HEK293 (cell line): ENCODE measurements at regions not wholly inside any gene's neighbourhood (a gene's known extent, or its start where the extent isn't known, plus 50 kb on each side); places are given as distances from the start of the nearest gene placed in this dataset.

Source experiments
- CTCF ChIA-PET: fragments of 350-600 bp; formaldehyde crosslinking; extraction: SDS; loops from one replicate; lab custom pipeline; 2021; ENCODE audit warnings: antibody characterized with exemption; lab: Yijun Ruan, JAX
- POLR2A ChIA-PET: fragments of 300-600 bp; formaldehyde crosslinking; extraction: SDS; loops from one replicate; lab custom pipeline; 2020; ENCODE audit warnings: antibody characterized with exemption, inconsistent platforms; lab: Yijun Ruan, JAX
- H3K27ac ChIP-seq: fragments of 200-500 bp; sonication (Bioruptor generic); 2 replicates; pipeline ENCODE4 v1.5.1; 2014; ENCODE audit warnings: low read depth, low read length, control low read depth, inconsistent platforms; ENCODE audit errors: extremely low read depth
- H3K36me3 ChIP-seq, 2 experiments: fragments of 200-500 bp in 1 of 2; sonication (Bioruptor generic) in 1 of 2; 1 replicate in 1 of 2; 2 replicates in 1 of 2; pipeline ENCODE4 v1.5.1; 2014 to 2017; ENCODE audit warnings: inconsistent platforms in 2 of 2, low read length in 2 of 2; ENCODE audit not compliant: control insufficient read depth in 2 of 2, insufficient read depth in 1 of 2
- H3K4me1 ChIP-seq: fragments of 200-500 bp; sonication (Bioruptor generic); 2 replicates; pipeline ENCODE4 v1.5.1; 2014; ENCODE audit warnings: mild to moderate bottlenecking, low read length, inconsistent platforms; ENCODE audit not compliant: control insufficient read depth, insufficient read depth
- H3K4me3 ChIP-seq: 2 replicates; pipeline ENCODE4 v1.5.1; 2011; ENCODE audit warnings: low read depth, mild to moderate bottlenecking, control low read depth, low read length, moderate library complexity
- H3K9me3 ChIP-seq: fragments of 200-500 bp; sonication (Bioruptor generic); 2 replicates; pipeline ENCODE4 v1.5.1; 2014; ENCODE audit warnings: low read depth, low read length, inconsistent platforms; ENCODE audit not compliant: control insufficient read depth, insufficient read depth
- BCL11A ChIP-seq: fragments of 450-650 bp; formaldehyde crosslinking; IDR thresholded peaks from 2 replicates; pipeline ENCODE4 v1.5.1; 2016; ENCODE audit warnings: low read depth, missing biosample characterization, missing genetic modification characterization
- MYNN ChIP-seq: fragments of 450-650 bp; formaldehyde crosslinking; IDR thresholded peaks from 2 replicates; pipeline ENCODE4 v1.5.1; 2016; ENCODE audit warnings: missing biosample characterization, missing genetic modification characterization, borderline replicate concordance
- PRDM10 ChIP-seq: fragments of 450-650 bp; formaldehyde crosslinking; IDR thresholded peaks from 2 replicates; pipeline ENCODE4 v1.5.1; 2016; ENCODE audit warnings: missing biosample characterization, missing genetic modification characterization
- REPIN1 ChIP-seq: fragments of 450-650 bp; formaldehyde crosslinking; IDR thresholded peaks from 2 replicates; pipeline ENCODE4 v1.5.1; 2017; ENCODE audit warnings: missing biosample characterization, missing genetic modification characterization, low read depth
- SCRT1 ChIP-seq: fragments of 450-650 bp; formaldehyde crosslinking; IDR thresholded peaks from 2 replicates; pipeline ENCODE4 v1.5.1; 2016; ENCODE audit warnings: missing biosample characterization, missing genetic modification characterization, borderline replicate concordance
- TRIM28 ChIP-seq: IDR thresholded peaks from 2 replicates; pipeline ENCODE4 v1.6.1; 2011; ENCODE audit warnings: low read length, control low read depth, borderline replicate concordance
- ZBTB10 ChIP-seq: fragments of 450-650 bp; formaldehyde crosslinking; IDR thresholded peaks from 2 replicates; pipeline ENCODE4 v1.5.1; 2016; ENCODE audit warnings: missing biosample characterization, missing genetic modification characterization
- ZBTB48 ChIP-seq: fragments of 450-650 bp; formaldehyde crosslinking; IDR thresholded peaks from 2 replicates; pipeline ENCODE4 v1.5.1; 2016; ENCODE audit warnings: missing biosample characterization, missing genetic modification characterization
- ZBTB8A ChIP-seq: fragments of 450-650 bp; formaldehyde crosslinking; IDR thresholded peaks from 2 replicates; pipeline ENCODE4 v1.5.1; 2016; ENCODE audit warnings: missing biosample characterization, missing genetic modification characterization
- ZFP41 ChIP-seq: fragments of 450-650 bp; formaldehyde crosslinking; IDR thresholded peaks from 2 replicates; pipeline ENCODE4 v1.5.1; 2016; ENCODE audit warnings: missing biosample characterization, missing genetic modification characterization, borderline replicate concordance
- ZIC2 ChIP-seq: fragments of 450-650 bp; formaldehyde crosslinking; IDR thresholded peaks from 2 replicates; pipeline ENCODE4 v1.5.1; 2016; ENCODE audit warnings: missing biosample characterization, missing genetic modification characterization
- ZNF138 ChIP-seq: fragments of 450-650 bp; formaldehyde crosslinking; IDR thresholded peaks from 2 replicates; pipeline ENCODE4 v1.5.1; 2016; ENCODE audit warnings: missing biosample characterization, missing genetic modification characterization, borderline replicate concordance
- ZNF18 ChIP-seq: fragments of 450-650 bp; formaldehyde crosslinking; IDR thresholded peaks from 2 replicates; pipeline ENCODE4 v1.5.1; 2016; ENCODE audit warnings: missing biosample characterization, missing genetic modification characterization
- ZNF302 ChIP-seq: fragments of 450-650 bp; formaldehyde crosslinking; IDR thresholded peaks from 2 replicates; pipeline ENCODE4 v1.5.1; 2016; ENCODE audit warnings: missing biosample characterization, missing genetic modification characterization, low read depth
- ZNF350 ChIP-seq: fragments of 450-650 bp; formaldehyde crosslinking; IDR thresholded peaks from 2 replicates; pipeline ENCODE4 v1.5.0; 2017; ENCODE audit warnings: missing biosample characterization, mild to moderate bottlenecking, missing genetic modification characterization
- ZNF510 ChIP-seq: fragments of 450-650 bp; formaldehyde crosslinking; IDR thresholded peaks from 2 replicates; pipeline ENCODE4 v1.5.1; 2018; ENCODE audit warnings: mild to moderate bottlenecking, missing genetic modification characterization, missing biosample characterization; ENCODE audit not compliant: insufficient replicate concordance
- ZNF555 ChIP-seq: fragments of 450-650 bp; formaldehyde crosslinking; conservative IDR thresholded peaks from 2 replicates; pipeline ENCODE4 v1.5.1; 2017; ENCODE audit warnings: missing biosample characterization, mild to moderate bottlenecking, missing genetic modification characterization, inconsistent platforms
- ZNF560 ChIP-seq: fragments of 450-650 bp; formaldehyde crosslinking; IDR thresholded peaks from 2 replicates; pipeline ENCODE4 v1.5.1; 2017; ENCODE audit warnings: missing biosample characterization, missing genetic modification characterization, borderline replicate concordance
- ZNF600 ChIP-seq: fragments of 450-650 bp; formaldehyde crosslinking; IDR thresholded peaks from 2 replicates; pipeline ENCODE4 v1.5.1; 2016; ENCODE audit warnings: missing biosample characterization, missing genetic modification characterization
- ZNF654 ChIP-seq: fragments of 450-650 bp; formaldehyde crosslinking; IDR thresholded peaks from 2 replicates; pipeline ENCODE4 v1.5.1; 2016; ENCODE audit warnings: low read depth, missing biosample characterization, missing genetic modification characterization
- ZNF670 ChIP-seq: fragments of 450-650 bp; formaldehyde crosslinking; IDR thresholded peaks from 2 replicates; pipeline ENCODE4 v1.5.1; 2016; ENCODE audit warnings: missing biosample characterization, missing genetic modification characterization, low read depth
- ZNF76 ChIP-seq: fragments of 450-650 bp; formaldehyde crosslinking; IDR thresholded peaks from 2 replicates; pipeline ENCODE4; 2016; ENCODE audit warnings: low read depth, missing biosample characterization, missing genetic modification characterization, borderline replicate concordance
- TF ChIP-seq, protein P1 (sequence below): fragments of 450-650 bp; formaldehyde crosslinking; IDR thresholded peaks from 2 replicates; pipeline ENCODE4; 2016; ENCODE audit warnings: missing biosample characterization, missing genetic modification characterization

DNA sequence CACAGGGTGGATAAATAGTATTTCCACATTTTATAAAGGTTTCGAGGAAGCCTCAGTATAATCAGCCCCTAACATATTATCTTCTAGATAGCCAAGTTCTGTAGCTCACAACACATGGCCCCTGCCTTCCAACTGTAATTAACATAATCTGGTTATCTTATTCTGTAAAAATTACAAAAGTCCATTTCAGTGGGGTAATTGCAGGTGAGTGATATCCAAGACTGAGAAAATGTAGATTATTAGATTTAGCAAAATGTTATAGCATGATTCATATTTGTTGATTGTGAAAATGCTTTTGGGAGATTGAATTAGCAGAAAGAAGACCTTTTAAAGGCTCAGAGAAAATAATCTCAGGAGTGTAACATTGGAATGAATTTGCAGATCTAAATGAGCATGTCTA lies 168.3 kb upstream of the GPC6 start (continued):
- TF ChIP-seq SCRT1 (tag by site-specific recombination) (no peak), ZNF510 (tag by site-specific recombination) (no peak), REPIN1 (no peak)

DNA sequence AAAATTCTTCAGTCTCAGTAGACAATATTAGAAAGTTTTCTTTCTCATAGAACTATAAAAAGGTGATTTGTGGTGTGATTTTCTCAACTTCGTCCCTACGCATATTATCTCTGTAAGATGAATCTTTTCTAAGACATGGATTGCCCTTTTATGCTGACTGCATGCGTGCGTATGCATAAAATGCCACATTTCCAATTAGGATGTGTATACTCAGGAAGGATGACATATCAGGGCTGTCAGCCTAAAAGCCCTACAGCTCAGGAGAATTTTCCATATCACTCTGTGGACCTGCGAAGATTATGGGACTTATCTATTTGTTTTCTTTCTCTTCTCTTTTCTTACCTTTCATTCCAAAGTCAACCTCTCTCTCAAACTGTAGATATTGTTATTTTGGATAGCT lies 166.5 kb upstream of the GPC6 start:
- H3K4me3 ChIP-seq, result no peak overlapping the region
- no peaks in the 10 kb centered on the region for H3K36me3 ChIP-seq
- no peaks in the 10 kb centered on the region for H3K4me1 ChIP-seq
- H3K27ac ChIP-seq, result no peak overlapping the region
- H3K9me3 ChIP-seq, result no peaks in the 10 kb centered on the region
- no peak for TF ChIP-seq ZNF76 (tag by site-specific recombination)
- TF ChIP-seq ZNF560 (tag by site-specific recombination), result no peak
- TF ChIP-seq ZBTB8A (tag by site-specific recombination), result no peak
- TF ChIP-seq TRIM28, result no peak
- no peak for TF ChIP-seq ZBTB48
- TF ChIP-seq ZIC2 (tag by site-specific recombination), result no peak
- no peak for TF ChIP-seq ZBTB10
- no peak for TF ChIP-seq ZNF350 (tag by site-specific recombination)
- TF ChIP-seq, protein P1, sequence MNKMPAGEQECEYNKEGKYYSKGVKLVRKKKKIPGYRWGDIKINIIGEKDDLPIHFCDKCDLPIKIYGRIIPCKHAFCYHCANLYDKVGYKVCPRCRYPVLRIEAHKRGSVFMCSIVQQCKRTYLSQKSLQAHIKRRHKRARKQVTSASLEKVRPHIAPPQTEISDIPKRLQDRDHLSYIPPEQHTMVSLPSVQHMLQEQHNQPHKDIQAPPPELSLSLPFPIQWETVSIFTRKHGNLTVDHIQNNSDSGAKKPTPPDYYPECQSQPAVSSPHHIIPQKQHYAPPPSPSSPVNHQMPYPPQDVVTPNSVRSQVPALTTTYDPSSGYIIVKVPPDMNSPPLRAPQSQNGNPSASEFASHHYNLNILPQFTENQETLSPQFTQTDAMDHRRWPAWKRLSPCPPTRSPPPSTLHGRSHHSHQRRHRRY, result no peak
- TF ChIP-seq BCL11A (tag by site-specific recombination), result no peak
- no peak for TF ChIP-seq MYNN (tag by site-specific recombination)
- no peak for TF ChIP-seq ZNF302 (tag by site-specific recombination)
- no peak for TF ChIP-seq ZNF670
- no peak for TF ChIP-seq ZNF138 (tag by site-specific recombination)
- TF ChIP-seq PRDM10 (tag by site-specific recombination), result no peak
- TF ChIP-seq ZNF654 (tag by site-specific recombination), result no peak
- TF ChIP-seq ZNF555 (tag by site-specific recombination), result no peak
- TF ChIP-seq ZNF18, result no peak
- no peak for TF ChIP-seq ZFP41
- no peak for TF ChIP-seq ZNF600 (tag by site-specific recombination)
- ChIA-PET CTCF (no interaction called here), POLR2A (no interaction called here)
